Activated CD8-positive, alpha-beta T cell treated with anti-CD3 and anti-CD28 coated beads for 36 hours (primary cell): ENCODE measurements at regions not wholly inside any gene's neighbourhood (a gene's known extent, or its start where the extent isn't known, plus 50 kb on each side); places are given as distances from the start of the nearest gene placed in this dataset.

Experiments used
- ATAC-seq: fragments of 200-7000 bp; cut with Tn5 transposase; one replicate; pipeline ENCODE4 v1.10.0; 2021; ENCODE audit warnings: mild to moderate bottlenecking, moderate library complexity
- CTCF ChIA-PET: fragments of 350-600 bp; sonication (Branson Sonifier 250); formaldehyde crosslinking; loops from one replicate; lab custom pipeline; 2021; ENCODE audit warnings: antibody characterized with exemption; lab: Charles Lee
- POLR2A ChIA-PET: fragments of 350-600 bp; sonication (Branson Sonifier 250); formaldehyde crosslinking; loops from one replicate; lab custom pipeline; 2021; ENCODE audit warnings: antibody characterized with exemption; lab: Charles Lee
- DNase-seq: peaks from one replicate; pipeline ENCODE4 v3.0.0-alpha.2; 2020
- H3K27ac Mint-ChIP-seq: one replicate; pipeline ENCODE4 v1.8.0; 2021; ENCODE audit warnings: mild to moderate bottlenecking, mixed read lengths
- H3K27me3 Mint-ChIP-seq: one replicate; pipeline ENCODE4 v1.8.0; 2021; ENCODE audit warnings: mixed read lengths
- H3K36me3 Mint-ChIP-seq: one replicate; pipeline ENCODE4 v1.8.0; 2021; ENCODE audit warnings: low read depth, mixed read lengths
- H3K4me1 Mint-ChIP-seq: one replicate; pipeline ENCODE4 v1.8.0; 2021; ENCODE audit warnings: low read depth, mixed read lengths
- H3K4me3 Mint-ChIP-seq: one replicate; pipeline ENCODE4 v1.8.0; 2021; ENCODE audit warnings: mild to moderate bottlenecking, moderate library complexity, mixed read lengths
- H3K9me3 Mint-ChIP-seq: one replicate; pipeline ENCODE4 v1.8.0; 2021; ENCODE audit warnings: mixed read lengths
- intact Hi-C: fragments of 100-400 bp; cut with micrococcal nuclease; formaldehyde crosslinking; loops from one replicate; pipeline ENCODE4 v1.10.0; 2022
- TF ChIP-seq, protein P1 (sequence below): fragments of 200-600 bp; IDR thresholded peaks from one replicate; pipeline ENCODE4 v1.8.0; 2022; ENCODE audit warnings: antibody characterized with exemption, mild to moderate bottlenecking

DNA sequence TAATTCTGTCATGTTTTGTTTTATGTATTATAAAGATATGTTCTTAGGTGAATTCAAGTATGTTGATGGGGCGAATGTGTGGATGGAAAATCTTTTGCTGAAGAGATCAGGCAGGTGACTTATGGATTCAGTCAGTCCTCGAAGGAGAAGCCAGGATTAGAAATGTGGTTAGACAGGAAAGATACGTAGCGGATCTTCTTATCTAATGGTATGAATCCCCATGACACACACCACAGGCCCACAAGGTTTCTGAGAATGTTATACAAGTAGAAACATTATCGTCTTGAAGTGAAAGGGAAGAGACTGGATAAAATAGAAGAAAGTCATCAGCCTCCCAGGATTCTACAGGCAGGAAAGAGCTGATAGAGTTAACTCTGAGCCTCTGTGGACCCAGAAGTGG, 69.0 kb upstream of the RFXAP start:
- intact Hi-C loops = no loop called here
- ChIA-PET POLR2A (no interaction called here), CTCF (no interaction called here)
- Mint-ChIP-seq H3K9me3 (no peaks in the 10 kb centered on the region), H3K27me3 (peaks cover 6% of the 10 kb centered on the region), H3K27ac (no peak overlapping the region), H3K4me1 (no peaks in the 10 kb centered on the region), H3K36me3 (no peaks in the 10 kb centered on the region), H3K4me3 (no peak overlapping the region)
- TF ChIP-seq, protein P1, sequence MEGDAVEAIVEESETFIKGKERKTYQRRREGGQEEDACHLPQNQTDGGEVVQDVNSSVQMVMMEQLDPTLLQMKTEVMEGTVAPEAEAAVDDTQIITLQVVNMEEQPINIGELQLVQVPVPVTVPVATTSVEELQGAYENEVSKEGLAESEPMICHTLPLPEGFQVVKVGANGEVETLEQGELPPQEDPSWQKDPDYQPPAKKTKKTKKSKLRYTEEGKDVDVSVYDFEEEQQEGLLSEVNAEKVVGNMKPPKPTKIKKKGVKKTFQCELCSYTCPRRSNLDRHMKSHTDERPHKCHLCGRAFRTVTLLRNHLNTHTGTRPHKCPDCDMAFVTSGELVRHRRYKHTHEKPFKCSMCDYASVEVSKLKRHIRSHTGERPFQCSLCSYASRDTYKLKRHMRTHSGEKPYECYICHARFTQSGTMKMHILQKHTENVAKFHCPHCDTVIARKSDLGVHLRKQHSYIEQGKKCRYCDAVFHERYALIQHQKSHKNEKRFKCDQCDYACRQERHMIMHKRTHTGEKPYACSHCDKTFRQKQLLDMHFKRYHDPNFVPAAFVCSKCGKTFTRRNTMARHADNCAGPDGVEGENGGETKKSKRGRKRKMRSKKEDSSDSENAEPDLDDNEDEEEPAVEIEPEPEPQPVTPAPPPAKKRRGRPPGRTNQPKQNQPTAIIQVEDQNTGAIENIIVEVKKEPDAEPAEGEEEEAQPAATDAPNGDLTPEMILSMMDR = no peak
- no peak for DNase-seq
- ATAC-seq = no peak

DNA sequence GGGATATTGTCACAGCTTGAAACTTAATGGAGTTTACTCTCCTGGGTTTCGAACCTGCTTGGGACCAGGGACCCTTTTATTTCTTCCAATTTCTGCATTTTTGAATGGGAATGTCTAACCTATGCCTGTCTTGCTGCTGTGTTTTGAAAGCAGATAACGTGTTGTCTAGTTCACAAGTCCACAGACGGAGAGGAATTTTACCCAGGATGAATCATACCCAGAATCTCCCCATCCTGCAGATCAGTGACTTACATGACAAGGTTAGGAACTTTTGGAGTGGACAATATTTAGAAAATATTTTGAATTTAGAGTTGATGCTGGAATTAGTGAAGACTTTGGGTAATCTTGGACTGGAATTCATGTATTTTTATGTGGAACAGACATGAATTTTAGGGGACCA, 68.6 kb upstream of the RFXAP start:
- intact Hi-C loops = no loop called here
- no peaks in the 10 kb centered on the region for H3K9me3 Mint-ChIP-seq
- POLR2A ChIA-PET = no interaction called here
- DNase-seq = no peak
- TF ChIP-seq, protein P1 = no peak
- H3K27ac Mint-ChIP-seq = no peak overlapping the region
- peaks cover 8% of the 10 kb centered on the region for H3K27me3 Mint-ChIP-seq
- CTCF ChIA-PET = no interaction called here
- ATAC-seq = no peak
- H3K4me1 Mint-ChIP-seq = no peaks in the 10 kb centered on the region
- H3K36me3 Mint-ChIP-seq = no peaks in the 10 kb centered on the region
- no peak overlapping the region for H3K4me3 Mint-ChIP-seq

DNA sequence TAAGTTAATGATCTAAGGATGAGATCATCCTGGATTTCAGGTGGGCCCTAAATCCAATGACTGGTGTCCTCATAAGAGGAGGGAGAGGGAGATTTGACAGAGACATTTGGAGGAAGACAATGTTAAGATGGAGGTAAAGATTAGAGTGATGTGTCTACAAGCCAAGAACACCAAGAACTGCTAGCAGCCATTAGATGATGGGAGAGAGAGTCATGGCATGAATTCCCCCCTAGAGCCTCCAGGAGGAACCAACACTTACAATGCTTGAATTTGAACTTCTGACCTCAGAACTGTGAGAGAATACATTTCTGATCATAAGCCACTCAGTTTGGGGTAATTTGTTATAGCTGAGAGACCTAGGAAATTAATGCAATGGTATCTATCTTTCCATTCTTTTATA, 68.1 kb upstream of the RFXAP start:
- TF ChIP-seq, protein P1 = no peak
- no peak overlapping the region for H3K4me3 Mint-ChIP-seq
- intact Hi-C loops = no loop called here
- ChIA-PET POLR2A (no interaction called here), CTCF (interaction anchor here (0.9 to 1.5 kb wide), 2 partner anchors 15 to 481 kb away, joined by 3 to 5 read pairs; no protein-coding TSS in a partner anchor)
- H3K4me1 Mint-ChIP-seq = no peaks in the 10 kb centered on the region
- DNase-seq (no peak), ATAC-seq (no peak)
- no peaks in the 10 kb centered on the region for H3K36me3 Mint-ChIP-seq
- no peaks in the 10 kb centered on the region for H3K9me3 Mint-ChIP-seq
- peaks cover 8% of the 10 kb centered on the region for H3K27me3 Mint-ChIP-seq
- no peak overlapping the region for H3K27ac Mint-ChIP-seq

DNA sequence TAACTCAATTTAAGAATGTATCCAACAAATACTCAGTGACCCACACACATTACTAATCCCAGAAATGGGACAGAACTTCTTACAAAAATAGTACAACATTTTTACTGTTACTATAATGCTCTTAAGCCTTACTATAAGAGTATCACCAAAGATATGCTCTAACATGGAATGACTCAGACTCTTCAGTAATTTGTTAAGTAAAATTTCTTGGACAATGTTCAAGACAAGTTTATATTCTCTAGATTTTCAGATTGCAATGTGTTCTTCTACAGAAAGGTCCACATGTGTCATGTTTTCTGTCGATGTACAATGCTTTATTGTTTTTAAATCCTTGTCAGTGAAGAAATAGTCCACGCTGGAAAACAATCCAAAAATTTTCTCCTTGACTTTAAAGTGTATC, 66.3 kb upstream of the RFXAP start:
- POLR2A ChIA-PET = interaction anchor here (0.8 kb wide), 1 partner anchor 64 kb away, joined by 3 read pairs; no protein-coding TSS in a partner anchor
- Mint-ChIP-seq H3K4me3 (no peak overlapping the region), H3K4me1 (no peaks in the 10 kb centered on the region), H3K27ac (no peak overlapping the region), H3K27me3 (peaks cover 8% of the 10 kb centered on the region), H3K9me3 (no peaks in the 10 kb centered on the region), H3K36me3 (no peaks in the 10 kb centered on the region)
- TF ChIP-seq, protein P1 = no peak
- DNase-seq = no peak
- no peak for ATAC-seq
- CTCF ChIA-PET = interaction anchor here (1.5 kb wide), 1 partner anchor 17 kb away, joined by 5 read pairs; no protein-coding TSS in a partner anchor
- intact Hi-C loops = no loop called here

DNA sequence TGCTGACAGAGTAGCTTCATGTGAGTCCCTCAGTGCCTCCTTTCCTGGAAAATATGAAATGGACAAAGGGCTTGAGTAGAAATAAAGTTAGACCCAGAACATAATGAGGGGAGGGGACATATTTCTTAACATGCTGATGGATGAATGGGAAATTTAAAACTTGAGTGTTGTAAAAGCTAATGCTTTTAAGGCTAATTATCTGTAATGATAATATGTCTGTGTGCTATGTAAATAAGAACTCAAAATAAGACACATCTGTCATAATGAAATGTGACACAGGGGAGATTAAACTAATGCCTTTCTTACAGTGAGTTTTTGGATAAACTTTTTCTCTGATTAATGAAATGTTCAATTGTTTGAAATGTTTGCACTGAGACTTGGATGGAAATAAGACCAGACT, 65.8 kb upstream of the RFXAP start:
- TF ChIP-seq, protein P1 = no peak
- no peaks in the 10 kb centered on the region for H3K36me3 Mint-ChIP-seq
- H3K27me3 Mint-ChIP-seq = peaks cover 9% of the 10 kb centered on the region
- ATAC-seq (no peak), DNase-seq (no peak)
- ChIA-PET CTCF (no interaction called here), POLR2A (interaction anchor here (0.8 kb wide), 1 partner anchor 64 kb away, joined by 3 read pairs; no protein-coding TSS in a partner anchor)
- H3K27ac Mint-ChIP-seq = no peak overlapping the region
- no peak overlapping the region for H3K4me3 Mint-ChIP-seq
- H3K4me1 Mint-ChIP-seq = no peaks in the 10 kb centered on the region
- H3K9me3 Mint-ChIP-seq = no peaks in the 10 kb centered on the region
- intact Hi-C loops = no loop called here
